ENCODE measurements at regions not wholly inside any gene's neighbourhood (a gene's known extent, or its start where the extent isn't known, plus 50 kb on each side); places are given as distances from the start of the nearest gene placed in this dataset.
A peak's percentile ranks its signal among the peaks of the same experiment; 100 is the strongest.

GRCh38 chr1:72586023-72586685, 303.8 kb upstream of the NEGR1 start:
- Histone ChIP-seq H3K4me3 (ENCODE audit: low read depth, low read length) (no peak overlapping the region), H3K36me3 (ENCODE audit: control insufficient read depth, insufficient read depth, low read length) (no peaks in the 10 kb centered on the region), H3K9me3 (ENCODE audit: control insufficient read depth, insufficient read depth, low read length) (no peaks in the 10 kb centered on the region), H3K27me3 (ENCODE audit: control insufficient read depth, insufficient read depth, low read length) (no peaks in the 10 kb centered on the region), H3K27ac (ENCODE audit: low read depth, low read length) (no peak overlapping the region), H3K4me1 (ENCODE audit: control insufficient read depth, insufficient read depth, low read length) (no peaks in the 10 kb centered on the region)
- no peak for DNase-seq (ENCODE audit: low read depth in 4 of 6, low spot score in 6 of 6)
- WGBS (ENCODE audit: insufficient coverage) = 82% methylated on average over 2 of the region's 8 CpGs

DNA sequence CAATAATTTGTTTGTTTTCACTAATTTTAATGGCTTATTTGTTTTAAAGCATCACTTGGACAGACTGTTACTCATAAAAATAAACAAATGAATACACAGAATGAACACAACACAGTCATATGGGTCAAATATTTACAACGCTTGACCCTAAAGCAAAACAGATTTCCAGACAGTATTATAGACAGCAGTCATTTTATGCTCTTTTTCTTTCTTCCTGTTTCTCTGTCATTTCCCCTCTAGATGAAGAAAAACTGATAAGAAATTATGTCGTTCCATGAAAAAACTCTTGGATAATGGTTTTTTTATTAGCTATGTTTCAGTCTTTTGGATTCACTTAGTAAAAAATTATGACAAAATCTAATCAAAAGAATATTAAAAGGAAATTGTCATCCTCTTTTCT, 297.3 kb upstream of the NEGR1 start:
- no peaks in the 10 kb centered on the region for H3K9me3 ChIP-seq (ENCODE audit: control insufficient read depth, insufficient read depth, low read length)
- no peak for DNase-seq (ENCODE audit: low read depth in 4 of 6, low spot score in 6 of 6)
- no CpG with 5 or more reads among the region's 2 CpGs for WGBS (ENCODE audit: insufficient coverage)
- H3K27me3 ChIP-seq (ENCODE audit: control insufficient read depth, insufficient read depth, low read length) = no peaks in the 10 kb centered on the region
- no peaks in the 10 kb centered on the region for H3K36me3 ChIP-seq (ENCODE audit: control insufficient read depth, insufficient read depth, low read length)
- H3K4me1 ChIP-seq (ENCODE audit: control insufficient read depth, insufficient read depth, low read length) = no peaks in the 10 kb centered on the region
- no peak overlapping the region for H3K27ac ChIP-seq (ENCODE audit: low read depth, low read length)
- H3K4me3 ChIP-seq (ENCODE audit: low read depth, low read length) = no peak overlapping the region

DNA sequence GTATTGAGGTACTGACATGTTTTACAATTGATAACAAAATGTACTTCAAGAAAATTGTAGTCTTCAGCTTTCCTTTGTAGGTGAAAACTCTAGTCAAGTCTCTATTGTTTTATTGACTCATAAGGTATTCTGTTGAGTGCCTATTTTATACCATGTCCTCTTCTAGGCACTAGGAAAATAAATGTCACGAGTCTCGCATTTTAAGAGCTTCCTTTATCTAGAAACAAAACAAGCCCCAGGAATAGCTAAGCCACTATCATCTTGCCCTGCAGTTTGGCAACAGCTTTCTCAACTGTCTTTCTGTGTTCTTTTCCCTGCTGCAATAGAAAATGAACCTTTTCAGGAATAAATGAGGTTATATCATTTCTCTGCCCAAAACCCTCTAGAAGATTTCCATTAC, 288.5 kb upstream of the NEGR1 start:
- no CpG with 5 or more reads among the region's 2 CpGs for WGBS (ENCODE audit: insufficient coverage)
- no peaks in the 10 kb centered on the region for H3K36me3 ChIP-seq (ENCODE audit: control insufficient read depth, insufficient read depth, low read length)
- H3K4me3 ChIP-seq (ENCODE audit: low read depth, low read length) = no peak overlapping the region
- H3K27me3 ChIP-seq (ENCODE audit: control insufficient read depth, insufficient read depth, low read length) = no peaks in the 10 kb centered on the region
- no peaks in the 10 kb centered on the region for H3K9me3 ChIP-seq (ENCODE audit: control insufficient read depth, insufficient read depth, low read length)
- H3K27ac ChIP-seq (ENCODE audit: low read depth, low read length) = no peak overlapping the region
- peak in 1 of 6 donors; percentile 7 for DNase-seq (ENCODE audit: low read depth in 4 of 6, low spot score in 6 of 6)
- no peaks in the 10 kb centered on the region for H3K4me1 ChIP-seq (ENCODE audit: control insufficient read depth, insufficient read depth, low read length)

DNA sequence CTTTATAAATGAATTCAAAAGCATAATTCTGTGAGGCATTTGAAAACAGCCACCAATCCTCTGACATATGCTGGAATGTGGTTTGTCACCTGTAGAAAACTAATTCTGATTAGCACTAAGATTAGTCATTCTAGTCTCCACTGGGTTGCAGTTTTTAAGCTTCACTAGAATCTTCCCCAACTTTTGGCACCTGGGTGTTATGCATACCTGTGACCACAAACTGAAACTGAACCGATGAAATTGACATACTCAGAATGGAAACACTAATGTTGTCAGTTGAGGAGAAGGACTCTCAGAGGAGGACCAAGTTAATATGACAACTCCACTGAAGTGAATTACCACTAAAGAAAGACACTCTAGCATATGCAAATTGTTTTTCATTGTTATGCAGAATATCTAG, 285.8 kb upstream of the NEGR1 start:
- no CpG with 5 or more reads among the region's 1 CpG for WGBS (ENCODE audit: insufficient coverage)
- no peak for DNase-seq (ENCODE audit: low read depth in 4 of 6, low spot score in 6 of 6)
- H3K27me3 ChIP-seq (ENCODE audit: control insufficient read depth, insufficient read depth, low read length) = no peaks in the 10 kb centered on the region
- H3K36me3 ChIP-seq (ENCODE audit: control insufficient read depth, insufficient read depth, low read length) = no peaks in the 10 kb centered on the region
- no peak overlapping the region for H3K4me3 ChIP-seq (ENCODE audit: low read depth, low read length)
- H3K27ac ChIP-seq (ENCODE audit: low read depth, low read length) = no peak overlapping the region
- H3K9me3 ChIP-seq (ENCODE audit: control insufficient read depth, insufficient read depth, low read length) = no peaks in the 10 kb centered on the region
- H3K4me1 ChIP-seq (ENCODE audit: control insufficient read depth, insufficient read depth, low read length) = no peaks in the 10 kb centered on the region

GRCh38 chr1:72567521-72567920, 285.2 kb upstream of the NEGR1 start:
- Histone ChIP-seq H3K36me3 (ENCODE audit: control insufficient read depth, insufficient read depth, low read length) (no peaks in the 10 kb centered on the region), H3K9me3 (ENCODE audit: control insufficient read depth, insufficient read depth, low read length) (no peaks in the 10 kb centered on the region), H3K4me3 (ENCODE audit: low read depth, low read length) (no peak overlapping the region), H3K27ac (ENCODE audit: low read depth, low read length) (no peak overlapping the region), H3K4me1 (ENCODE audit: control insufficient read depth, insufficient read depth, low read length) (no peaks in the 10 kb centered on the region), H3K27me3 (ENCODE audit: control insufficient read depth, insufficient read depth, low read length) (no peaks in the 10 kb centered on the region)
- peak; percentile 24 to 82 (median 47) for DNase-seq (ENCODE audit: low read depth in 4 of 6, low spot score in 6 of 6)

DNA sequence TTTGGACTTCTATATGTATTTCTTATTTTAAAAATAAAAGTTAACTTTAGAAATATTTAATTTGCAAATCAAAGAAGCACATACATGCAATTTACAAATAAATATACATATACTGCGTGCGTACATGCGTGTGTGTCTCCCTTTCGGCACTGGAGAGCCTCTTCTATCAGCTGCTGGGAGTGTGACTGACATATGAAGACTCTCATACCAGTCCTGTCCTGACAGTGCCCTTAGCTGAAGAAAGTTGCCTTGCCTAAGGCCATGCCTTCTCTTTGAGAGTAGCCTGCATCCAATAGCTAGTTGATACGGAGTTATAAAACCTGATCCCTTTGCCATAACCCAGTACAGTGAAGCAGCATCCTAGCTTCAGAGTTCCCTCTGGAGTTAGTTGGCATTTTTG, 282.4 kb upstream of the NEGR1 start:
- Histone ChIP-seq H3K27ac (ENCODE audit: low read depth, low read length) (no peak overlapping the region), H3K9me3 (ENCODE audit: control insufficient read depth, insufficient read depth, low read length) (no peaks in the 10 kb centered on the region), H3K27me3 (ENCODE audit: control insufficient read depth, insufficient read depth, low read length) (no peaks in the 10 kb centered on the region), H3K36me3 (ENCODE audit: control insufficient read depth, insufficient read depth, low read length) (no peaks in the 10 kb centered on the region), H3K4me3 (ENCODE audit: low read depth, low read length) (no peak overlapping the region), H3K4me1 (ENCODE audit: control insufficient read depth, insufficient read depth, low read length) (no peaks in the 10 kb centered on the region)
- 96% methylated on average over 5 of the region's 5 CpGs for WGBS (ENCODE audit: insufficient coverage)
- DNase-seq (ENCODE audit: low read depth in 4 of 6, low spot score in 6 of 6) = no peak

- H3K4me1 ChIP-seq (ENCODE audit: control insufficient read depth, insufficient read depth, low read length) = no peaks in the 10 kb centered on the region
- H3K27me3 ChIP-seq (ENCODE audit: control insufficient read depth, insufficient read depth, low read length) = no peaks in the 10 kb centered on the region
- no peak overlapping the region for H3K4me3 ChIP-seq (ENCODE audit: low read depth, low read length)
- H3K36me3 ChIP-seq (ENCODE audit: control insufficient read depth, insufficient read depth, low read length) = no peaks in the 10 kb centered on the region
- no peaks in the 10 kb centered on the region for H3K9me3 ChIP-seq (ENCODE audit: control insufficient read depth, insufficient read depth, low read length)
- no peak overlapping the region for H3K27ac ChIP-seq (ENCODE audit: low read depth, low read length)
- WGBS (ENCODE audit: insufficient coverage) = no CpG with 5 or more reads among the region's 1 CpG
- peak in 3 of 6 donors; percentile 5 to 47 (median 34) for DNase-seq (ENCODE audit: low read depth in 4 of 6, low spot score in 6 of 6)
These were observed 275.2 kb upstream of the NEGR1 start for GRCh38 chr1:72557446-72558049.

DNA sequence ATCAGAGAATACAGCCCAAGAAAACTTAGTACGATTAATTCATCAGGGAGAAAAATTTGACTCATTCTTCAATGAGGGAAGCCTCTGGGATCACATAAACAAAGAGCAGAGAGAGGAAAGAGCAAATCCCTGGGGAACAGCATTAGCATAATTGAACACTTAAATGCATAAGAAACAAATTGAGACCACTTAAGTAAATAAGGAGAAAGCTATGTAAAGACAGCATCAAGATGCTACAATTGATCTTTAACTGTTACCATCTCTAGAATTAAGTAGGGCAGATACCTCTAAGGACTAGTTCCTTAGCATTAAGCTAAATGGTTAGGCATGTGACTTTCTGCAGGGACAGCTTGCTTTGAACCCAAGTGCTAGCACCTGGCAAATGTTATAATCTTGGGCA, 265.1 kb upstream of the NEGR1 start:
- no peak overlapping the region for H3K27ac ChIP-seq (ENCODE audit: low read depth, low read length)
- no peaks in the 10 kb centered on the region for H3K9me3 ChIP-seq (ENCODE audit: control insufficient read depth, insufficient read depth, low read length)
- no peaks in the 10 kb centered on the region for H3K27me3 ChIP-seq (ENCODE audit: control insufficient read depth, insufficient read depth, low read length)
- DNase-seq (ENCODE audit: low read depth in 4 of 6, low spot score in 6 of 6) = peak in 1 of 6 donors; percentile 65
- WGBS (ENCODE audit: insufficient coverage) = no CpG with 5 or more reads among the region's 1 CpG
- no peaks in the 10 kb centered on the region for H3K4me1 ChIP-seq (ENCODE audit: control insufficient read depth, insufficient read depth, low read length)
- no peaks in the 10 kb centered on the region for H3K36me3 ChIP-seq (ENCODE audit: control insufficient read depth, insufficient read depth, low read length)
- no peak overlapping the region for H3K4me3 ChIP-seq (ENCODE audit: low read depth, low read length)

DNA sequence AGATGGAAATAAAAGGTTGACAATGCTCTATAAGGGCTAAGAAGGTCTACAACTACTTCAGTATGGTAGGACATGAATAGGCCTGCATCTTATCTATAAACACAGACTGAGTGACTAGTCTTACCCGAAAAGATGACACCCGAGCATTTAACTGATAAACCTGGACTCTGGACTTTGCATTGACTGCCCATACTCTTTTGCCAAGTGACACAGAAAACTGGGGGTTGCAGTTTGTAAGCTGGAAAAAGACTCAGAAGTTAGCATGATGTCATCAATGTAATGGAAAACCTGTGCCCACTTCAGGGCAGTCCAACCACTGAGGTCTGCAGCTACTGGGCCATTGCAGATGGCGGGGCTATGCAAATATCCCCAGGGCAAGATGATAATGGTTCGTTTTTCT, 258.3 kb upstream of the NEGR1 start:
- no peaks in the 10 kb centered on the region for H3K27me3 ChIP-seq (ENCODE audit: control insufficient read depth, insufficient read depth, low read length)
- H3K9me3 ChIP-seq (ENCODE audit: control insufficient read depth, insufficient read depth, low read length) = no peaks in the 10 kb centered on the region
- H3K4me3 ChIP-seq (ENCODE audit: low read depth, low read length) = no peak overlapping the region
- no peak for DNase-seq (ENCODE audit: low read depth in 4 of 6, low spot score in 6 of 6)
- no peaks in the 10 kb centered on the region for H3K36me3 ChIP-seq (ENCODE audit: control insufficient read depth, insufficient read depth, low read length)
- no peaks in the 10 kb centered on the region for H3K4me1 ChIP-seq (ENCODE audit: control insufficient read depth, insufficient read depth, low read length)
- no peak overlapping the region for H3K27ac ChIP-seq (ENCODE audit: low read depth, low read length)
- WGBS (ENCODE audit: insufficient coverage) = 86% methylated on average over 2 of the region's 4 CpGs

- Histone ChIP-seq H3K27ac (ENCODE audit: low read depth, low read length) (no peak overlapping the region), H3K4me3 (ENCODE audit: low read depth, low read length) (no peak overlapping the region), H3K27me3 (ENCODE audit: control insufficient read depth, insufficient read depth, low read length) (no peaks in the 10 kb centered on the region), H3K9me3 (ENCODE audit: control insufficient read depth, insufficient read depth, low read length) (no peaks in the 10 kb centered on the region), H3K4me1 (ENCODE audit: control insufficient read depth, insufficient read depth, low read length) (no peaks in the 10 kb centered on the region), H3K36me3 (ENCODE audit: control insufficient read depth, insufficient read depth, low read length) (no peaks in the 10 kb centered on the region)
- no CpG with 5 or more reads among the region's 2 CpGs for WGBS (ENCODE audit: insufficient coverage)
- no peak for DNase-seq (ENCODE audit: low read depth in 4 of 6, low spot score in 6 of 6)
These were observed 253.1 kb upstream of the NEGR1 start for GRCh38 chr1:72535470-72535869.
